ENCODE measurements at regions not wholly inside any gene's neighbourhood (a gene's known extent, or its start where the extent isn't known, plus 50 kb on each side); places are given as distances from the start of the nearest gene placed in this dataset.

GRCh38 chr4:123114915-123115756 lies 192.7 kb upstream of the NUDT6 start:
- in situ Hi-C loops (cut with HindIII; ENCODE audit: low pct_ligation_motif_present, low pct_unique_long_range_greater_than_20kb, low sequenced_read_pairs): no loop called here
- no peak for DNase-seq

DNA sequence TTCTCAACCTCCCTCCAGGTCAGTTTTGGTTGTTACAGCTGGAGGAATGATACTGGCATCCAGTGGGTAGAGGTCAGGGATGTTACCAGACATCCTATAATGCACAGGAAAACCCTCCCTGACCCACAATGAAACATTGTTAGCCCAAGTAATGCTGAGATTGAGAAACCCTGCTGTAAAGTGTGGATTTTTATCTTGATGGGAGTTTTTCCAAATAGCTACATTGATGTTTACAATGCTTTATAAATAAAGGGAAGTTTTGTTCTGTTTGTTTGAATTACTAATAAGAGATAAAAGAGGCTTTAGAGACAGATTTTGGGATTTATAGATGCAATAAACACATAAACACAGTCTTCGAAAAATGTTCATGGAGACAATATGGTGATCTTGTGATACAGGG lies 194.0 kb upstream of the NUDT6 start:
- DNase-seq: no peak
- in situ Hi-C loops (cut with HindIII; ENCODE audit: low pct_ligation_motif_present, low pct_unique_long_range_greater_than_20kb, low sequenced_read_pairs): no loop called here

DNA sequence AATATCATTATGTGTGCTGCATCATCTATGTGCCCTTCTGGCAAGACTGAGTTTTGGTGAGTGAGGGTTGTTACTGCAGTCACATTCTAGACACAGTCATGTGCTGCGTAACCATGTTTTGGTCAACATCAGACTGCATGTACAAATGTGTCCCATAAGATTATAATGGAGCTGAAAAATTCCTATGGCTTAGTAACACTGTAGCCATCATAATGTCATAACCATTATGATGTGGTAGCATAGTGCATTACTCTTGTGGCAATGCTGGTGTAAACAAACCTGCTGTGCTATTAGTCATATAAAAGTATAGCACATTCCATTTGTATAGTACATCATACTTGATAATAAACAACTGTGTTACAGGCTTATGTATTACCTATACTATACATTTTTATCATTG lies 198.1 kb upstream of the NUDT6 start:
- in situ Hi-C loops (cut with HindIII; ENCODE audit: low pct_ligation_motif_present, low pct_unique_long_range_greater_than_20kb, low sequenced_read_pairs): no loop called here
- DNase-seq: no peak

GRCh38 chr4:123121241-123121907 lies 199.0 kb upstream of the NUDT6 start:
- in situ Hi-C loops (cut with HindIII; ENCODE audit: low pct_ligation_motif_present, low pct_unique_long_range_greater_than_20kb, low sequenced_read_pairs): no loop called here

DNA sequence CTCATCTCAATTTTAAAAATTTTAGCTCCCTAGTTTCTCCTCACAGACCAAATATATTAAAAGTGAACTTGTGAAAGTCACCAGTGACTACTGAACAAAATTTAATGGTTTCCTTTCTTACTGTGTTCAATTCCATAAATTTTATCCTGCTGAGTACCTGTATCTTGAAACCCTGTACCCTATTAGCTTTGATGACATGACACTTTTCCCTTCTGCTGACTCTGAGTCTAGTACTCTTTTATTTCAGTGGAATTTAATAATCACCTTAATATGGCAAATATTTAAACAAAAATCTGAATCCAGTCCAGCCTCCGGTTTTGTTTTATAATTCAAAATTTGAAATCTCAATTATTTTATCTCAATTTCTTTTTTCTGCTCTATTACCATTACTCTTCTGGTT lies 203.1 kb upstream of the NUDT6 start:
- in situ Hi-C loops (cut with HindIII; ENCODE audit: low pct_ligation_motif_present, low pct_unique_long_range_greater_than_20kb, low sequenced_read_pairs): no loop called here
- no peak for DNase-seq

More at GRCh38 chr4:123121241-123121907, 199.0 kb upstream of the NUDT6 start:
- no peak for DNase-seq

GRCh38 chr4:123127218-123127617 lies 204.8 kb upstream of the NUDT6 start:
- peak; percentile 7 for DNase-seq
- in situ Hi-C loops (cut with HindIII; ENCODE audit: low pct_ligation_motif_present, low pct_unique_long_range_greater_than_20kb, low sequenced_read_pairs): no loop called here

DNA sequence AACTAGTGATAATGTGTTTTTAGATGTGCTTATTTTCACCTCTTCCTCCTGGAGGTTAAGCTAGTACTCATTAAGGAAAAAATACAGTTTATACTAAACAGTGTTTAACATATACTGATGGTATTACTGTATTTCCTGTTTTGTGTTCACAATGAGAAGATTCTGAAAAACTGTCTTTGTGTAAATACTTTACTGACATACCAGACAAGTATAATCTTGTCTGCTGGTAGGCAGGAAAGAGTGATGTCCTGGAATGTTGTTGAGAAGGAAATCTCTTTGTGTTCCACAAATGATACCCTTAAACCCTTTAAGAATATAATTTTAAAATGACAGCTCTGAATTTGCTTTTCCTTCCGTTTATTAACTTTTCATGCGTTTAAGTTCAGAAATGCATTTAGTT lies 205.5 kb upstream of the NUDT6 start:
- in situ Hi-C loops (cut with HindIII; ENCODE audit: low pct_ligation_motif_present, low pct_unique_long_range_greater_than_20kb, low sequenced_read_pairs): no loop called here
- no peak for DNase-seq

- DNase-seq: no peak
- in situ Hi-C loops (cut with HindIII; ENCODE audit: low pct_ligation_motif_present, low pct_unique_long_range_greater_than_20kb, low sequenced_read_pairs): no loop called here
Measured at GRCh38 chr4:123133397-123134050, 211.1 kb upstream of the NUDT6 start.

DNA sequence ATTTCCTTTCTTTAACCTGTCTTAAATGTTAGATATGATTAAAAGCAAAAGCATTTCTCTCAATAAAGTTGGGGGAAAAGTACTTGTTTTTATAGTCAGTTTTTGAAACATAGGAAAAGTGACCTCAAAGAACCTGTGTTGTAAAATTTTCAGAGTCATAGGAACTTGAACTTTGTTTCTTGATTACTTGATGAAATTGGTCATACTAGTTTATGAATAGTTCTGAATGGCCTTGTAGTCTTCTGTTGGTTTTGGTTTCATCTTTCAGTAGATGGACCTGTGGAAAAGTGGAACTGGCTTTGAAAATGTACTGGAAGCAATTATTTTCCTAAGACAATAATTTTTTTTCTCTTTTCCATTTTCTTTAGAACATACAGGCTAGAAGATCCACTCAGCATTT lies 222.2 kb upstream of the NUDT6 start:
- DNase-seq: no peak
- in situ Hi-C loops (cut with HindIII; ENCODE audit: low pct_ligation_motif_present, low pct_unique_long_range_greater_than_20kb, low sequenced_read_pairs): no loop called here

GRCh38 chr4:123158576-123158975 lies 236.2 kb upstream of the NUDT6 start:
- DNase-seq: no peak
- in situ Hi-C loops (cut with HindIII; ENCODE audit: low pct_ligation_motif_present, low pct_unique_long_range_greater_than_20kb, low sequenced_read_pairs): no loop called here

DNA sequence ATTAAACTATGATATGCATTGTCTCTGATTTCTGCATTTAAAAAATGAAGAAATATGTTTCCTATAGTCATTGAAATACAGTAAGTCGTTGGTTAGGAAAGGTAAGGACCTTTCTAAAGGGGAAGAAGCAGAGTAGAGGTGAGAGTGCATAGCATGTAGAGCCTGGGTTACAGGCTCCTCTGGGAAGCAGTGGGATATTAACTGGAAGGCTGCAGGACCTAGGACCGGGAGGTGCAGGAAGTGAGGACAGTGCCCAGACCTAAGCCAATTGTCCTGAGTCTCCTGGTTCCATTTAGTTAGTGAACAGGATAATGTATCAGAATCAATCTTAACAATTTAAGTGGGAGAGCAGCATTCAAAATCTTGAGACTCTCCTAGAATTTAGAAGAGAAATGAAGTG lies 237.1 kb upstream of the NUDT6 start:
- DNase-seq: no peak
- in situ Hi-C loops (cut with HindIII; ENCODE audit: low pct_ligation_motif_present, low pct_unique_long_range_greater_than_20kb, low sequenced_read_pairs): no loop called here

DNA sequence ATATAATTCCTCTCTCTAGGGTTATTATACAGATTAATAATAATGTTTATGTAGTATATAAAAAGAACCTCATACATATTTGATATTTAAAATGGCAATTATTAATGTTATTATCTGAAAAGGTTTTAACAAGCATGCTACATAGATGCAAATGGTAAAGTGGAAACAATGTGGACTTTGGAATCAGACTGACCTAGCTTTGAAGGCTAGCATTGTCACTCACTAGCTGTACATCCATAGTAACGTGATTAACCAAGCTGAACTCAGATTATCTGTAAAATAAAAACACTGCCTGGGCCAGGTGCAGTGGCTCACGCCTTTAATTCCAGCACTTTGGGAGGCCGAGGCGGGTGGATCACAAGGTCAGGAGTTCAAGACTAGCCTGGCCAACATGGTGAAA lies 233.7 kb upstream of the SPRY1 start:
- no peak for DNase-seq

GRCh38 chr4:123163501-123163900 lies 233.1 kb upstream of the SPRY1 start:
- no peak for DNase-seq
- in situ Hi-C loops (cut with HindIII; ENCODE audit: low pct_ligation_motif_present, low pct_unique_long_range_greater_than_20kb, low sequenced_read_pairs): no loop called here

More for the DNA sequence above, 233.7 kb upstream of the SPRY1 start:
- in situ Hi-C loops (cut with HindIII; ENCODE audit: low pct_ligation_motif_present, low pct_unique_long_range_greater_than_20kb, low sequenced_read_pairs): no loop called here

DNA sequence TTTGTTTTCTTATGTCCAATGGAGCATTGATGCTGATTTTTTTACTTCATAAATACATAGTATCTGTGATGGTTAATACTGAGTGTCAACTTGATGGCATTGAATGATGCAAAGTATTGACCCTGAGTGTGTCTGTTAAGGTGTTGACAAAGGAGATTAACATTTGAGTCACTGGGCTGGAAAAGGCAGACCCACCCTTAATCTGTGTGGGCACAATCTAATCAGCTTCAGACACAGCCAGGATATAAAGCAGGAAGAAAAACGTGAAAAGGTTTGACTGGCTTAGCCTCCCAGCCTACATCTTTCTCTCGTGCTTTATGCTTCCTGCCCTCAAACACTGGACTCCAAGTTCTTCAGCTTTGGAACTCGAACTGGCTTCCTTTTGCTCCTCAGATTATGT lies 230.6 kb upstream of the SPRY1 start:
- no peak for DNase-seq
- in situ Hi-C loops (cut with HindIII; ENCODE audit: low pct_ligation_motif_present, low pct_unique_long_range_greater_than_20kb, low sequenced_read_pairs): no loop called here

DNA sequence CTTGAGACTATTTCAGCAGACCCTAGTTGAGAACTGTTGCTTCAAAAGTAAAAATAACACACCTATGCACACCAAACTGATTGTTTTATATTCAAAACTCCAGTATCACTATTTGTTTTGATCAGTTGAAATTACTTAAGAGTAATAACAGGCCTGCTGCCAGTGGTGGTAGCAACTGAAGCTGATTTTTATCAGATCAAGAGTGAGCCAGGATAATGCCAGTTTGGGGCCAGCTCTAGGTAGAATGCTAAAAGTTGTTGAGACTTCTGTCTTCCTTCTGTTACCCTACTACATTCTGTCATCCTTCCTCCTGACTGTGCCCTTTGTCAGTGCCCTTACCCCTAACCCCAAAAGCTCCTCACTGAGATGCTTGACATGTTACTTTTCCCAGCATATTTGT lies 228.7 kb upstream of the SPRY1 start:
- in situ Hi-C loops (cut with HindIII; ENCODE audit: low pct_ligation_motif_present, low pct_unique_long_range_greater_than_20kb, low sequenced_read_pairs): no loop called here
- no peak for DNase-seq

DNA sequence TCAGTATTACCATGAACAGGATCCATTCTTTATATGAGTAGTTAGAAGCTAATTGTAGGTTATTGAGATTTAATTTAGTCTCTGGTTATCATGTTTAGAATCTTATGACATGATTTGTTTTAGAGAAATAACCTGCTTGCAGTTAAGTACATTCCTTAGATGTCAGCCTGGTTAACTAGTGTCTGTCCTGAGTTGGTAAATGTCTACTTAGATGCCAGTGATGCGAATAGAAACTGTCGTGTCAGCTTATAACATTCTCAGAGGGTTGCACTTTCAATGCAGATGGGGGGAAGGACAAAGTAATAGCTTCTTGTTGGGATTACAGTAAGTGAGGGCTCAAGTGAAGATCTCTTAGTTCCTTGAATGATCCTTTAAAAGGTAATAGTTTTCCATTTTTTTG lies 227.8 kb upstream of the SPRY1 start:
- no peak for DNase-seq
- in situ Hi-C loops (cut with HindIII; ENCODE audit: low pct_ligation_motif_present, low pct_unique_long_range_greater_than_20kb, low sequenced_read_pairs): no loop called here

GRCh38 chr4:123170843-123171242 lies 225.8 kb upstream of the SPRY1 start:
- DNase-seq: no peak
- in situ Hi-C loops (cut with HindIII; ENCODE audit: low pct_ligation_motif_present, low pct_unique_long_range_greater_than_20kb, low sequenced_read_pairs): no loop called here

DNA sequence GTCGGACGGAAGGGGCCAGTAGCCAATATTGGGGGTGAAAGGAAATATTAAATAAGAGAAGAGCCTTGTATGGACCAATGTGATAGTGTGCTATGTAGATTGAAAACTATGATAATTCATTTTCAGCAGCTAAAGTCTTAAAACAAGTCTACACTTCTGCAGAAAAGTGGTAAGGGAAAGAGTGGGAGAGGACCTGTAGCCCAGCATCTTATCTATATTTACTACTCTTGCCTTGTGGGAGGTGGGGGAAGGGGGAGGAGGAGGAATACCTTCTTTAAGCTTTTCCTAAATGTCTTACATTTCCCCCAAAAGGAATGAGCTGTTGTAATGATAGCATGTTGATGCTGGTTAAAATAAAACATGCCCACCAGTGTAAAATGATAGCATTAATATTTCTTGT lies 220.0 kb upstream of the SPRY1 start:
- in situ Hi-C loops (cut with HindIII; ENCODE audit: low pct_ligation_motif_present, low pct_unique_long_range_greater_than_20kb, low sequenced_read_pairs): no loop called here
- DNase-seq: no peak

DNA sequence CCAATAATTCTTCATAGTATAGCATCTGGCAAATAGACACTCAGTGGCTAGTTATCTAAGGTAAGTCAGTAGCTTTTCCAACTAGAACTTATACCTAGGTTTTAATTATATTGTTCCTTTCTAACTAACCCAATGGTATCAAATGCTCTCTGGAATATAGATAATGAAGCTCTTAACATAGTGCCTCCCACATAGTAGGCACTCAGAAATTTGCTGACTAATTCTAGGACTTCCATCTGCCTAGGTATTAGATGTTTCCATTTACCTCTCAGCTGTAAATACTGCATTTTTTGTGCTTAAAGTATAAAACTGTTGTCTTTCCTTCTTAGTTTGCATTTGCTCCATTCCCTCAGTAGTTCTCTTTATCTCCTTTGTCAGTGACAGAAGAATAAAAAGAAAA lies 214.3 kb upstream of the SPRY1 start:
- no peak for DNase-seq
- in situ Hi-C loops (cut with HindIII; ENCODE audit: low pct_ligation_motif_present, low pct_unique_long_range_greater_than_20kb, low sequenced_read_pairs): no loop called here

GRCh38 chr4:123183308-123183707 lies 213.3 kb upstream of the SPRY1 start:
- in situ Hi-C loops (cut with HindIII; ENCODE audit: low pct_ligation_motif_present, low pct_unique_long_range_greater_than_20kb, low sequenced_read_pairs): no loop called here
- DNase-seq: no peak
